AG04449 (cell line): ENCODE measurements at regions not wholly inside any gene's neighbourhood (a gene's known extent, or its start where the extent isn't known, plus 50 kb on each side); places are given as distances from the start of the nearest gene placed in this dataset.
"Not testable (repeated sequence)": the region's sequence is repeated elsewhere in the genome, so short reads cannot be mapped to it uniquely, and the experiment has no call there.

Source experiments
- CTCF ChIA-PET: fragments of 350-600 bp; formaldehyde crosslinking; extraction: SDS; loops from one replicate; lab custom pipeline; 2021; ENCODE audit warnings: antibody characterized with exemption; lab: Yijun Ruan, JAX
- POLR2A ChIA-PET: fragments of 400-600, 350-600 bp; formaldehyde crosslinking; extraction: SDS; loops from one replicate; lab custom pipeline; 2020; ENCODE audit warnings: antibody characterized with exemption, inconsistent platforms; lab: Yijun Ruan, JAX
- DNase-seq: peaks from one replicate; pipeline ENCODE4 v3.0.0-alpha.2; 2010; ENCODE audit warnings: low read depth, low spot score
- H3K4me3 ChIP-seq: 2 replicates; pipeline ENCODE4 v1.5.1; 2011; ENCODE audit warnings: low read depth, mild to moderate bottlenecking, control low read depth, low read length
- TF ChIP-seq, protein P1 (sequence below): IDR thresholded peaks from one replicate; pipeline ENCODE4 v1.5.1; 2011; ENCODE audit warnings: mild to moderate bottlenecking, moderate library complexity, low read length, control low read depth, inconsistent platforms; ENCODE audit not compliant: insufficient read depth; ENCODE audit errors: missing control alignments

DNA sequence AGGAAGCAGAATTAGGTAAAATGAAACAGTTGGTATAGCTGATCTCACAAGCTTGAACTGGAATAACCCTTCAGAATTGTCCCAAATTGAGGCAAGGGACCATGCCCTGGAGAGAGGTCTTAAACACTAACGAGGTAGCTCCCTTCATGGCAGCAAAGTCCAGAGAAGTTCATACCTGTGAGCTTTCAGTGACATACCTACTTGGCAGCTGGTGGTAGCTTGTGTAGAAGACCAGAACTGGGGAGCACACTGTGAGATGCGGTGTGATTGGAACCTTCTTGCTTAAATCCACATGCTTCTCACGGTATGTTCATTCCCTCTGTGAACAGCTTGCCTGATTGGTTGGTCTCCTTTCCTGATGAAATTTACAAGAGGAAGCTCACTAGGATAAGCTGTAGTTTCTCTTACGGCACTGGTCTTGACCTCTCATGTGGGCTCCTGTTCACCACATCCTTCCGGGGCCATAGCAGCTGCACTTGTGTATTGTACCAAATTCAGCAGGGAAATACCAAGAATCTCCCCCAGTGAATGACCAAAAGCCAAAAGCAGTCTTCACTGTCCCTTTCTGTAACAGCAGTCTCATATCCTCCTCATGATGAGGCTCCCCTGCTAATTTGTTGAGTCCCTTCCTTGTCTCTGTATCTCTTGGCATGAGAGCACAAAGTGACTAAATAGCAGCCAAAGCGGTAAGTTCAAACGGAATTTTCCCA, 483.7 kb upstream of the FRG2C start:
- TF ChIP-seq, protein P1, sequence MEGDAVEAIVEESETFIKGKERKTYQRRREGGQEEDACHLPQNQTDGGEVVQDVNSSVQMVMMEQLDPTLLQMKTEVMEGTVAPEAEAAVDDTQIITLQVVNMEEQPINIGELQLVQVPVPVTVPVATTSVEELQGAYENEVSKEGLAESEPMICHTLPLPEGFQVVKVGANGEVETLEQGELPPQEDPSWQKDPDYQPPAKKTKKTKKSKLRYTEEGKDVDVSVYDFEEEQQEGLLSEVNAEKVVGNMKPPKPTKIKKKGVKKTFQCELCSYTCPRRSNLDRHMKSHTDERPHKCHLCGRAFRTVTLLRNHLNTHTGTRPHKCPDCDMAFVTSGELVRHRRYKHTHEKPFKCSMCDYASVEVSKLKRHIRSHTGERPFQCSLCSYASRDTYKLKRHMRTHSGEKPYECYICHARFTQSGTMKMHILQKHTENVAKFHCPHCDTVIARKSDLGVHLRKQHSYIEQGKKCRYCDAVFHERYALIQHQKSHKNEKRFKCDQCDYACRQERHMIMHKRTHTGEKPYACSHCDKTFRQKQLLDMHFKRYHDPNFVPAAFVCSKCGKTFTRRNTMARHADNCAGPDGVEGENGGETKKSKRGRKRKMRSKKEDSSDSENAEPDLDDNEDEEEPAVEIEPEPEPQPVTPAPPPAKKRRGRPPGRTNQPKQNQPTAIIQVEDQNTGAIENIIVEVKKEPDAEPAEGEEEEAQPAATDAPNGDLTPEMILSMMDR = no peak
- POLR2A ChIA-PET = no interaction called here
- H3K4me3 ChIP-seq = no peak overlapping the region
- DNase-seq = no peak
- CTCF ChIA-PET = no interaction called here

DNA sequence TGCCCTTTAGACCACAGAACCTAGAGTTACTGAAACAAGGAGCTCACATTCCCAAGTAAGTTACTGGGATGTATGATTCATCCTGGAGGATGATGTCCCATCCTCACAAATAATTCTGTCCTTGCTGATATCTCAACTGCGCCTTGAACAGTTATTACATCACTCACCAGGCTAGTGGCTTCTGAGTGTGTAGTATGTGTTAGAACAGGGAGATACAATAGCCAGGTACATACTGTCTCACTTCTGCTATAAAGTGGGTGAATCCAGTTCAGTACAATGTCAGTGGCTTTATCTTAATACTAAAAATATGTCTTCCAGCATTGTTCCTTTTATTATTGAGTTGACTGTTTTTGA, 483.2 kb upstream of the FRG2C start:
- DNase-seq = no peak
- CTCF ChIA-PET = no interaction called here
- no peak overlapping the region for H3K4me3 ChIP-seq
- TF ChIP-seq, protein P1 = no peak
- POLR2A ChIA-PET = no interaction called here

DNA sequence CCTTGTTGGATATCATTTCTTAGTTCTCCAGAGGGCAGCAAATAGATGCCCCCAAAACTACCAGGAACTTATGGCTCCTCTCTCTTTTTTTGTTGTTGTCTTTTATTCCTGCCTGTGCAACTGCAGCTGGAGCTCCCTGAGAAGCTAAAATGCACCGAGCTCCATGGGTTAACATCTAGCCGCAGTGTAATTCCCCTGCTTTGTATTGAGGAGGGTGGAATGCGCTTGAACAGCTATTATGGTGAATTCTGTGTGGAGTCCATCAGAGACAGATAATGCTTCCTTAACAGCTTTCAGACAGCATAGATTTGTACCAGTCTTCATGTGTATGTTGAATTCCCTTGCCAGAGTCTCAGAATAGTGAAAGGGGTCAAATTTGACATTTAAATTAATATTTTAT, 475.2 kb upstream of the FRG2C start:
- no peak for DNase-seq
- POLR2A ChIA-PET = no interaction called here
- H3K4me3 ChIP-seq = no peak overlapping the region
- CTCF ChIA-PET = interaction anchor here (1.2 kb wide), 1 partner anchor 16 kb away, joined by 3 read pairs; no protein-coding TSS in a partner anchor
- TF ChIP-seq, protein P1 = no peak

DNA sequence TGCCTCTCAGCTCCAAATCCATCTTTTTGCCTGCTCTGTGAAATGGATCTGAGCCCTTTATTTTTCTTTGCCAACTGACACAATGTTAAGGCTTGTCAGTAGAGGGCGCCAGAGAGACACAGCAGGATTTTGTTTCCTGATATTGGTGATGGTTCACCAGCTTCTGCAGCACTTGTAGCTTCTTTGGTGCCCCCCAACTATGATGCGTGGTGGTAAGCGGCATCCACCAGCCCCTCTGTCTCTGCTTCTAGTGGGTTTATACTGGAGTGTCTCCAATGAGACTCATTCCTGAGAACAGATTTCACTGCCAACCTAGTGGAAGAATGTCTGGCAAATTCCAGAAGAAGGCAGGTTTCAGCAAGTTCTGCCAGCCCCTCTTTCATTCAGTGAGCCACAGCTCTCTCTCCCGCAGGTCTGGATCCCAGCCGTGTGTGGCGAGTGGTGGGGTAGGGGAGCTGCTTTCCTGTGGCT, 471.9 kb upstream of the FRG2C start:
- ChIA-PET POLR2A (no interaction called here), CTCF (interaction anchor here (0.7 to 2.7 kb wide), 11 partner anchors 10 to 451 kb away, joined by 3 to 12 read pairs (median 7); no protein-coding TSS in a partner anchor)
- no peak for DNase-seq
- TF ChIP-seq, protein P1 = peak; percentile 80
- no peak overlapping the region for H3K4me3 ChIP-seq

DNA sequence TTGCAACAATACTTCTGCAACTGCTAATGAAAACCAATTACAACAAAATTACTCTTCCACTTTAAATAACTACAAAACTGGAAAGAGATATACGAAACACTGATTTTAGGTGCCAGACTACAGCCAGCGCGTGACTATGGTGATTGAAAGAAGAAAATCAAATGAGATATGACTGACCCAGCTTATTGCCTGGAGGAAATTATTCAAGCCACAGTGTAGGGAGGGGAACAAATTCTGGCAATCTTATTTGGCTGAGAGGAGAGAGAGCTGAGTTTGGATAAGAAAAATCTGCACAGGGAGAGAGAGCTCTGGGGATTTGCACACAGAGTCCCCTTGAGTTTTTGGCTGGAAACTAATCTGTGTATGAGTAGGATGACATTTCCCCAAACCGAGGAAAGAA, 470.3 kb upstream of the FRG2C start:
- POLR2A ChIA-PET = no interaction called here
- no peak overlapping the region for H3K4me3 ChIP-seq
- no peak for DNase-seq
- CTCF ChIA-PET = interaction anchor here (2.7 kb wide), 1 partner anchor 235 kb away, joined by 12 read pairs; no protein-coding TSS in a partner anchor
- TF ChIP-seq, protein P1 = no peak

DNA sequence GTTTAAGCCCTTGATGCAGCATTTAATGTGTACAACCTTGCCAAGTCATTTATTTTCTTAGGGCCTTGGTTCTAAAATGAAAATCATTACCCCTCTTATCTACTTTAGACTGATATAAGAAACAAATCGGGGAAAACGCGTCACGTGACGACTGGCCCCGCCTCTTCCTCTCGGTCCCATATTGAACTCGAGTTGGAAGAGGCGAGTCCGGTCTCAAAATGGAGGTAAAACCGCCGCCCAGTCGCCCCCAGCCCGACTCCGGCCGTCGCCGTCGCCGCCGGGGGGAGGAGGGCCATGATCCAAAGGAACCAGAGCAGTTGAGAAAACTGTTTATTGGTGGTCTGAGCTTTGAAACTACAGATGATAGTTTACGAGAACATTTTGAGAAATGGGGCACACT, 449.8 kb upstream of the FRG2C start:
- CTCF ChIA-PET, H3K4me3 ChIP-seq, POLR2A ChIA-PET, DNase-seq: not testable (repeated sequence)
